ENCODE measurements at regions not wholly inside any gene's neighbourhood (a gene's known extent, or its start where the extent isn't known, plus 50 kb on each side); places are given as distances from the start of the nearest gene placed in this dataset.

DNA sequence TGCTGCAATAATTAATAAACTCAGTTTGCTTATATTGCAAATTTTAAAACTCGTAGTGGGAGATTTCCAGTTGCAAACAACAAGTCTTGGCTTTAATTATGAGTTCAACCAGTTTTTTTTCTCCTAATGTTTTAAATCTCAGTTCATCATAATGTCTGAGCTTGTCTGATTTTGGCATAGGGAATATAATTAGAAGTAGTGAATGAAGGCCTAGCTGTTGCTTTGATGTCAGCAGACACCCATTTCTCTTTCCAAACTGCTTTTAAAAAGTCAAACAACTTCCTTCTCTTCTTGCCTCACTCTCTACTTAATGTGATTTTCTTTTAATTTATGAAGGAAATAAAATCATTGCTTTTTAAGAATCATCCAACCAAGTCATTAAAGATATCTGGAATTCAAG lies 1462.1 kb downstream of the DPP10 start:
- no peak for TF ChIP-seq CTCF (IDR thresholded peaks at IDR 0.05; ENCODE audit: low read depth, low read length)
- no peak overlapping the region for H3K4me3 ChIP-seq (ENCODE audit: low read depth, low read length)
- in situ Hi-C loops (cut with HindIII; ENCODE audit: low sequenced_read_pairs): no loop called here
- DNase-seq (ENCODE audit: low read depth, low spot score): no peak

DNA sequence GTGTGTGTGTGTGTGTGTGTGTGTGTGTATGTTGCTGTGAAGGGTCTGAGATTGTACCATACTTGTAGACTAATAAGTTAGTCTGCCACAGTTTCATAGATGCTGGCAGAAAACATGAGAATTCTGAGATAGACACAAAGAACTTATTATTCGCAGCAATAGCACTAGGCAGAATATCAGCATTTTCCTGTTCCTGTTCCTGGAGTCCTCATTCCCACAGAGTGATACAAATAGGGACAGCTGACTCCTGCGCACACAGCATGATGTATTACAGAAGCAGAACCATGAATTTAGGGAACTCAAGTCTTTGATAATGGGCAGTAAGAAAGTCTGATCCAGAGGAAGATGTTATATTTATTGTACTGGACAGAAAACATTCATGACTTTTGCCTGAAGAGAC lies 1466.3 kb downstream of the DPP10 start:
- TF ChIP-seq CTCF (IDR thresholded peaks at IDR 0.05; ENCODE audit: low read depth, low read length): no peak
- no peak overlapping the region for H3K4me3 ChIP-seq (ENCODE audit: low read depth, low read length)
- no peak for DNase-seq (ENCODE audit: low read depth, low spot score)
- in situ Hi-C loops (cut with HindIII; ENCODE audit: low sequenced_read_pairs): no loop called here

DNA sequence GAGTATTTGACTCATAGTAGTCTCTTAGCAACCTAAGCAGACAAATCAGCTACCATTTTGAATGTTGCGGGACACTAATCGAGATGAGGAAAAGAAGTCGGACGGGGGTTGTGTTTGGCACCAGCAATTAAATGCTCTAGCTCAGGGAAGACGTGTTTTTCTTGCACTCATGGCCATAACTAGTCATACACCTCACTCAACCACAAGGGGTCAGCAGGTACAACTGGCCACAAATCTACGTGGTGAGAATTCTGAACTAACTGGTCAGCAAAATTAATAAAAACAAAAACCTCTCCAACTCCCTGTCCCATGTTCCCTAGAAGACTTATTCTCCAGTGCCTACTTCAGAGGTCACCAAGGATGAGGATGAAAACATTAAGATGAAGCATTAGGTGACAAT lies 1467.8 kb downstream of the DPP10 start:
- no peak for DNase-seq (ENCODE audit: low read depth, low spot score)
- TF ChIP-seq CTCF (IDR thresholded peaks at IDR 0.05; ENCODE audit: low read depth, low read length): no peak
- in situ Hi-C loops (cut with HindIII; ENCODE audit: low sequenced_read_pairs): no loop called here
- H3K4me3 ChIP-seq (ENCODE audit: low read depth, low read length): no peak overlapping the region

GRCh38 chr2:115913921-115914320 lies 1471.5 kb downstream of the DPP10 start:
- in situ Hi-C loops (cut with HindIII; ENCODE audit: low sequenced_read_pairs): no loop called here

GRCh38 chr2:115921541-115921940 lies 1479.1 kb downstream of the DPP10 start:
- no peak for DNase-seq (ENCODE audit: low read depth, low spot score)
- TF ChIP-seq CTCF (IDR thresholded peaks at IDR 0.05; ENCODE audit: low read depth, low read length): no peak
- in situ Hi-C loops (cut with HindIII; ENCODE audit: low sequenced_read_pairs): no loop called here
- no peak overlapping the region for H3K4me3 ChIP-seq (ENCODE audit: low read depth, low read length)

More at GRCh38 chr2:115913921-115914320, 1471.5 kb downstream of the DPP10 start:
- DNase-seq (ENCODE audit: low read depth, low spot score): no peak
- TF ChIP-seq CTCF (IDR thresholded peaks at IDR 0.05; ENCODE audit: low read depth, low read length): no peak
- no peak overlapping the region for H3K4me3 ChIP-seq (ENCODE audit: low read depth, low read length)

GRCh38 chr2:115939902-115940301 lies 1497.5 kb downstream of the DPP10 start:
- H3K4me3 ChIP-seq (ENCODE audit: low read depth, low read length): no peak overlapping the region
- no peak for DNase-seq (ENCODE audit: low read depth, low spot score)
- in situ Hi-C loops (cut with HindIII; ENCODE audit: low sequenced_read_pairs): no loop called here
- TF ChIP-seq CTCF (IDR thresholded peaks at IDR 0.05; ENCODE audit: low read depth, low read length): no peak

- no peak for DNase-seq (ENCODE audit: low read depth, low spot score)
- no peak for TF ChIP-seq CTCF (IDR thresholded peaks at IDR 0.05; ENCODE audit: low read depth, low read length)
- in situ Hi-C loops (cut with HindIII; ENCODE audit: low sequenced_read_pairs): no loop called here
- no peak overlapping the region for H3K4me3 ChIP-seq (ENCODE audit: low read depth, low read length)
Measured at GRCh38 chr2:115942800-115943199, 1500.4 kb downstream of the DPP10 start.
